HAP-1 (cell line): ENCODE measurements at regions not wholly inside any gene's neighbourhood (a gene's known extent, or its start where the extent isn't known, plus 50 kb on each side); places are given as distances from the start of the nearest gene placed in this dataset.

Experiments used
- DNase-seq, 2 experiments: peaks; one replicate each; pipeline ENCODE4 v3.0.0-alpha.2; 2016 to 2020; ENCODE audit warnings: low spot score in 2 of 2
- H3K27me3 ChIP-seq: fragments of 250-450 bp; sonication (Bioruptor Pico); 2 replicates; pipeline ENCODE4 v1.5.1; 2020; ENCODE audit warnings: low read depth, mild to moderate bottlenecking, moderate library complexity
- H3K36me3 ChIP-seq: fragments of 250-450 bp; sonication (Bioruptor Pico); replicated peaks from 2 replicates; pipeline ENCODE4 v1.5.1; 2020; ENCODE audit warnings: mild to moderate bottlenecking
- H3K4me1 ChIP-seq: fragments of 250-450 bp; sonication (Bioruptor Pico); 2 replicates; pipeline ENCODE4 v1.5.1; 2020; ENCODE audit warnings: mild to moderate bottlenecking
- H3K4me3 ChIP-seq: fragments of 250-450 bp; sonication (Bioruptor Pico); 2 replicates; pipeline ENCODE4 v1.5.1; 2020; ENCODE audit warnings: mild to moderate bottlenecking, moderate library complexity
- H3K9me3 ChIP-seq: fragments of 250-450 bp; sonication (Bioruptor Pico); 2 replicates; pipeline ENCODE4 v1.5.1; 2020; ENCODE audit warnings: mild to moderate bottlenecking, moderate library complexity
- in situ Hi-C: fragments of 300-500 bp; cut with MboI; formaldehyde crosslinking; loops from 3 replicates; pipeline ENCODE4 v1.14.3; 2020; ENCODE audit warnings: low sequenced_read_pairs, inconsistent platforms, mixed read lengths

DNA sequence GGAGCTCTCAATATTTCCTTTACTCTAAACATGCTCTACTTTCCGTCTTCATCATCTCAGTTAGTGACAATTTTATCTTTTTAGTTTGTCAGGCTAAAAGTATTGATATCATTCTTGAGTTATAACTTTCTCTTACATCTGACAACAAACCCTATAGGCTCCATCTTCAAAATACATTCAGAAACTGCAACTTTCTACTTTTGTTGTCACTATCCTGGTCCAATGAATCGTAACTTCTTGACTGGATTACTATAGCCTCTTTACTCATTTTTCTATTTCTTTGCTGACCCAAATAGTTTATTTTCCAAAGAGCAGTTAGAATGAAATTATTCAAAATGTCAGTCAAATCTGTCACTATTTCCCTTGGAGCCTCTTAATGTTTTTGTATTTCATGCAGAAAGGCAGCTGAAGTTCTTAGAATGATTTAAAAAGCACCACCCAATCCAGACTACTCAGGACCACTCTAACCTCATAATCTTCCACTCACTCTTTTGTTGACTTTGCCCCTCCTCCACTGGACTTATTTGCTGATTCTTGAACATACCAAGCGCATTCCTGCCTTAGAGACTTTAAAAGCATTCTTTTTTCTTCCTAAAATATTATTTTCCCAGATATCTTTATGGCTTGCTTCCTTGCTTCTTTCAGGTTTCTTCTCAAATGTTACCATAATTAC lies 119.9 kb upstream of the CBLB start:
- Histone ChIP-seq H3K9me3 (no peaks in the 10 kb centered on the region), H3K27me3 (no peaks in the 10 kb centered on the region), H3K4me3 (no peak overlapping the region), H3K36me3 (no peaks in the 10 kb centered on the region), H3K4me1 (no peaks in the 10 kb centered on the region)
- no peak for DNase-seq
- in situ Hi-C loops, result no loop called here

DNA sequence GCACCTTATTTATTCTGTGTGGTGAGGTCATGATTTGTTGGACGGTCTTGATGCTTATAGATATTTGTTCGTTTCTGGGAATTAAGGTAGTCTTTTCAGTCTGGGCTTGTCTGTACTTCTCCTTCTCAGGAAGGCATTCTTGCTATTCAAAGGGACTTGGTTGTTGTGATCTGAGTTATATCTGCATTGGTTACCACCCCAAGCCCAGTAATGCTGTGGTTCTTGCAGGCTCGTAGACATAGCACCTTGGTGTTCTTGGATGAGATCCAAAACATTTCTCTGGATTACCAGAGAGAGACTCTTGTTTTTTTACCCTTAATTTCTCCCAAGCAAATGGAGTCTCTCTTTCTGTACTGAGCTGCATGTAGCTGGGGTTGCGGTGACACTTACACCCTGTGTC lies 128.0 kb upstream of the CBLB start:
- in situ Hi-C loops, result no loop called here
- H3K36me3 ChIP-seq, result no peaks in the 10 kb centered on the region
- no peak for DNase-seq

DNA sequence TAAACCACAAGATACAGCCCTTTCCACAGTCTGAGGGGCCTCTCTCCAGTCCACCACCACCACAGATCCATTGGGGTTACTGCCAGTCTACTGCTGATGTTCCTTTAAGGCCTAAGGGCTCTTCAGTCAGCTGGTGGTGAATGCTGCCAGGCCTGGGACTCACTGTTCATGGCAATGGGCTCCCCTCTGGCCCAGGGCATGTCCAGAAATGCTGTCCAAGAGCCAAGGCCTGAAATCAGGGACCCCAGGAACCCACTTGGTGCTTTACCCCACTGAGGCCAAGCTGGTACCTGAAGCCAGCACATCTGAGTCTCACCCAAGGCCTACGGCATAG lies 128.6 kb upstream of the CBLB start:
- H3K4me1 ChIP-seq, result no peaks in the 10 kb centered on the region
- DNase-seq, result no peak
- no peaks in the 10 kb centered on the region for H3K36me3 ChIP-seq
- in situ Hi-C loops, result no loop called here
- H3K27me3 ChIP-seq, result no peaks in the 10 kb centered on the region
- no peak overlapping the region for H3K4me3 ChIP-seq
- H3K9me3 ChIP-seq, result no peaks in the 10 kb centered on the region

More for the DNA sequence above, 128.0 kb upstream of the CBLB start:
- Histone ChIP-seq H3K9me3 (no peaks in the 10 kb centered on the region), H3K27me3 (no peaks in the 10 kb centered on the region), H3K4me1 (no peaks in the 10 kb centered on the region), H3K4me3 (no peak overlapping the region)

DNA sequence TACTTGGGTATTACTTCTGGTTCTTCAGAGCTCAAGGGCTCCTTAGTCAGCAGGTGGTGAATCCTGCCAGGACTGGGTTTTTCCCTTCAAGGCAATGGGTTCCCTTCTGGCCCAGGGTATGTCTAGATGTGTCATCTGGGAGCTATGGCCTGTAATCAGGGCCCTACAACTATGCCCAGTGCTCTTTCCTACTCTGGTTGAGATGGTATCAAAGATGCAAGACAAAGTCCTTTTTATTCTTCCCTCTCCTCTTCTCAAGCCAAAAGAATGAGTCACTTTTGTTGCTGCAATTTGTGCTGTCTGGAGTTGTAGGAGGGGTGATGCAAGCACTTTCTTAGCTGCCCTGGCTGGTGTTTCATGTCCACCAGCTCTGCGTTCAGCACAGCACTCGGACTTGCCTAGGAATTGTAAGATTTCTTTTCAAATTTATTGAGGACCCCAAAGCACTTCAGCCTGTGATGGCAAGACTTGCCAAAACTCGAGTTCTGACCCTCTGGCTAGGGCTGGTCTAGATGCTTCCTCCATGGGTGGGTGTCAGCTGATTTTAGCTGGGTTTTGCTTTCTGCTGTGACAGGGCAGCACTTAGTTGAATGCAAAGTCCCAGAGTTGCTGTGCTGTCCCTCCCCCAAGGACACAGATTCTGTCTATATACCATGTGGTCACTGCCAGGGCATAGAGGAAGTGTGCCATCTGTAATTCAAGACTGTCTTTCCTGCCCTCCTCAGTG lies 129.2 kb upstream of the CBLB start:
- no peaks in the 10 kb centered on the region for H3K36me3 ChIP-seq
- in situ Hi-C loops, result no loop called here
- no peaks in the 10 kb centered on the region for H3K27me3 ChIP-seq
- DNase-seq, result no peak
- H3K4me1 ChIP-seq, result no peaks in the 10 kb centered on the region
- H3K4me3 ChIP-seq, result no peak overlapping the region
- H3K9me3 ChIP-seq, result no peaks in the 10 kb centered on the region

DNA sequence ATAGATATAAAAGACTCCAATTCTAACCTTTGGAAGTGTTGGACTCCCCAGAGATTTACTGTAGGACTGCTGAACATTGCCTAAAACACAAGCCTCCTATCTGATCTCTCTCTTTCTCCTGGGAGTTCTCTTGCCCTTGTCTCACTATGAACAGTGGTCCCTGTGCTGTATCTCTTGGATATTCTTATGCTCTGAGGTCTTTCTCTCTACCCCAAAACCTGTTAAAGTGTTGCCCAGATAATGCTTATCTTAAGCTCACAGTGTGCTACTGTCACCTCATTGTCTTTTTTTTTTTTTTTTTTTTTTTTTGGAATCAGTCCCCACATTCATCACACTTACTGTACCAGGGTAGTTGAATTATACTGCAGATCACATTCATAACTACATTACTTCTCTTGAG lies 131.0 kb upstream of the CBLB start:
- Histone ChIP-seq H3K4me3 (no peak overlapping the region), H3K4me1 (no peaks in the 10 kb centered on the region), H3K9me3 (no peaks in the 10 kb centered on the region), H3K36me3 (no peaks in the 10 kb centered on the region), H3K27me3 (no peaks in the 10 kb centered on the region)
- no peak for DNase-seq
- in situ Hi-C loops, result no loop called here

DNA sequence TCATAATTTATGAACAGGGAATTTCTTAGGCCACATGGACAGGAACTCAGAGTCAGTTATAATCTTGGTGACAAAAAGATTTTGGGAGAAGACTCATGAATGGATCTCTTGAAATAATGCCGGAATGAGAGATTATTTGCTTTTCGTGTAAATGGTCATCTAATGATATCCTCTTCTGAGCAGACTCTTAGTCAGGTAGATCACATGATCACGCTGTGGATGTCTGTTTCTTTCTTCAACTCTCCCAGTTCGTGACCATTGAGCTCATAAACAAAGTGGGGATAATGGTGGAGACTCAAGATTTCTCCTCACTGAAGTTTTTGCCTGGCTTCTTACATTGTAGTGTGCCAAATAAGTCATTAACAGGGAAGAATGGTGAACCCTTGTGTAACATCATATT lies 133.1 kb upstream of the CBLB start:
- no peak for DNase-seq
- Histone ChIP-seq H3K4me3 (no peak overlapping the region), H3K36me3 (no peaks in the 10 kb centered on the region), H3K4me1 (no peaks in the 10 kb centered on the region), H3K9me3 (no peaks in the 10 kb centered on the region), H3K27me3 (no peaks in the 10 kb centered on the region)
- in situ Hi-C loops, result no loop called here

DNA sequence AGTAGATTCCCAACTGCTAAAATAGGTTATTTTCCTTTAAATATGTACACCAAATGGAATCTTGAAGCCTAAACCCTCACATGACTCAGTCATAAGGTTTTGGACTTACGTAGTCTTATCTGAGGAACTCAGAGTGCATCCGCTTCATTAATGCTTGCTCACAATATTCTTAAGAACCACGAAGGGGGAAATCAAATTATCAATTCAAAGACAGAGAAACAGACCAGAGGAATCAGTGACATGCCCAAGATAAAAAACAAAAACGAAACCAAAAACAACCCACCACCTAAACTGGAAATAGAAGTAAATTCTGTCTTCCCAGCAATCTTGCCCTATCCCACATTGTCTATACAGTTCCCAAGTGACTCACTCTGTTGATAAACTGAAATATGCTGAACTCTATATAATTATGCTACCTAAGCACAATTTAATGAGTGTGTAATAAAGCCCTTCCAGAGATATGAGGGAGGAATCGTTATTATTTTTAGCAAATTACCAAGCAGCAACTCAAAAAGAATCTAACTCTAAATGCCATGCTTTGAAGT lies 135.4 kb upstream of the CBLB start:
- Histone ChIP-seq H3K4me3 (no peak overlapping the region), H3K36me3 (no peaks in the 10 kb centered on the region), H3K4me1 (no peaks in the 10 kb centered on the region), H3K9me3 (no peaks in the 10 kb centered on the region), H3K27me3 (no peaks in the 10 kb centered on the region)
- in situ Hi-C loops, result no loop called here
- DNase-seq, result no peak

DNA sequence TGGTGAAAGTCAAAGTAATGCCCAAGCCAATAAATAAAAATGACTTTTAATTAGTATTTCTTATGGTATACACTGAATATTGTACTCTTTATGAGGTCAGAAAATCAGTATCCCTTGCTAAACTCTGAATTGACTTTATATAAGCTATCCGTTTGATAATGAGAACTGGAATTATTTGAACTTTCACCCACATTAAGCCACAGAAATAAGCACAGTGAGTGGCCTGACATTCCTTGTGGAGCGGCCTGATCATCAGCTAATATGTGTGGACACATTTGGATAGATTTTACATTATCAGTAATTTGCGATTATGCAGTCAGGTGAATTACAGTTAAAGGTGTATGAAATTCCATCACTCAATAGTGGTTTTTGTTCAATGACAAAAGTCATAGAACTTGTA lies 136.0 kb upstream of the CBLB start:
- Histone ChIP-seq H3K4me3 (no peak overlapping the region), H3K27me3 (no peaks in the 10 kb centered on the region), H3K36me3 (no peaks in the 10 kb centered on the region), H3K9me3 (no peaks in the 10 kb centered on the region), H3K4me1 (no peaks in the 10 kb centered on the region)
- DNase-seq, result no peak
- in situ Hi-C loops, result no loop called here

DNA sequence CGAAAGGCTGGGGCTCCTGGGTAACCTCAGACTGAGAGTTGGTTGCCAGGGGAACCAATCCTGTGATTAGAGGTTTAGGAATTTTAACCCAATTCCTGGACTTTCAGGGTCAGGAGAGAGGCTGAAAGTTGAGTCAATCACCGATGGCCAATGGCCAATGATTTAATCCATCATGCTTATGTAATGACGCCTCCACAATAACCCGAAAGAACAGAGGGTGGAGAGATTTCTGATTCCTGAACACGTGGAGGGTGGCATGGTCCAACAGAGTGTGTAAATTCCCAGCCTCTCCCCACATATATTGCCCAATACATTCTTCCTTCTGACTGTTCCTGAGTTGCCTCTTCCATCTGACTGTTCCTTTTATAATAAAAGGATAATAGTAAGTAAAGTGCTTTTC lies 137.2 kb upstream of the CBLB start:
- DNase-seq, result no peak
- H3K4me3 ChIP-seq, result no peak overlapping the region
- H3K36me3 ChIP-seq, result no peaks in the 10 kb centered on the region
- no peaks in the 10 kb centered on the region for H3K4me1 ChIP-seq
- H3K27me3 ChIP-seq, result no peaks in the 10 kb centered on the region
- no peaks in the 10 kb centered on the region for H3K9me3 ChIP-seq
- in situ Hi-C loops, result no loop called here

DNA sequence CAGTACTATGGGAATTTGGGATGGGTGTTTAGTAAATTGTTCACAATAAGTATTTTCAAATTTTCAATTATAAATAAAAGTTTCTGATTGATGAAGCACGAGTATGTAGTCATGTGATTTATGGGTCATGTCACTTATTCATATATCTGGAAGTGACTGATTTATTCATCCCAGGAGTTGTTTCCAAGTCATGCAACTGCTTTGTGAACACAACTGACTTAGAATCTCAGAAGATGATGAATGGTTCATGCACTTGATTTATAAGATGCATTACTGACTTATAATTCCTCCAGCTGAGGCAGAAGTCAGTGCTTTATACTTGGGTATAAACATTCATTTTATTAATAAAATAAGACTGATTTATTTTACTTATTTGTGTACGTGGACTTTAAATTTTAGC lies 137.8 kb upstream of the CBLB start:
- DNase-seq, result no peak
- Histone ChIP-seq H3K27me3 (no peaks in the 10 kb centered on the region), H3K4me3 (no peak overlapping the region), H3K9me3 (no peaks in the 10 kb centered on the region), H3K36me3 (no peaks in the 10 kb centered on the region), H3K4me1 (no peaks in the 10 kb centered on the region)
- in situ Hi-C loops, result no loop called here

DNA sequence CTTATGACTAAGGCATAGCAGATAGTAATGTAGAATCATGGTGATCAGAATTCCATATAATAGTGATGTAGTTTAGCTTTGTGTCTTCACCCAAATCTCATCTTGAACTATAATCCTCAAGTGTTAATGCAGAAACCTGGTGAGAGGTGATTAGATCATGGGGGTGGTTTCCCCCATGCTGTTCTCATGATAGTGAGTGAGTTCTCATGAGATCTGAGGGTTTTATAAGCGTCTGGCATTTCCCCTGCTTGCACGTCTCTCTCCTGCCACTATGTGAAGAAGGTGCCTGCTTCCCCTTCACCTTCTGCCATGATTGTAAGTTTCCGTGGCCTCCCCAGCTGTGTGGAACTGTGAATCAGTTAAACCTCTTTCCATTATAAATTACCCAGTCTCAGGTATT lies 138.7 kb upstream of the CBLB start:
- H3K27me3 ChIP-seq, result no peaks in the 10 kb centered on the region
- H3K36me3 ChIP-seq, result no peaks in the 10 kb centered on the region
- H3K4me1 ChIP-seq, result no peaks in the 10 kb centered on the region
- in situ Hi-C loops, result no loop called here
- no peak overlapping the region for H3K4me3 ChIP-seq
- no peaks in the 10 kb centered on the region for H3K9me3 ChIP-seq
- no peak for DNase-seq

DNA sequence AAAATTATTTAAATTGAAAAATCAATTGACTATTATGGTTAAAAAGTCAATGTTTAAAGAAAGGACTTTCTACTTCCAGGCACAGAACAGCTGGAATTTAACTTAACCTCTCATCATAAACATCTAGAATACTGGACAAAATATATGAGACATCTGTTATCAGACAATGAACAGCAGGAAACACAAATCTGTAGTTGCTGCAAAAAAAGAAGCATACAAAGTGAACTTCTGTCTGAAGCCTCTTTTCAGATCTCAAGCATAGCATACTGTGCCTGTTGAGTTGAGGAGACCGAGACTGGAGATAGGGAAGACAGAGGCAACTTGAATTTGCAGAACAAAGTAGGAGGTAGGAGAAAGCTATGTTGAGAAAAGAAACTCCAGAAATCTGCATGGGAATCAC lies 140.0 kb upstream of the CBLB start:
- in situ Hi-C loops, result no loop called here
- H3K27me3 ChIP-seq, result no peaks in the 10 kb centered on the region
- no peaks in the 10 kb centered on the region for H3K36me3 ChIP-seq
- no peaks in the 10 kb centered on the region for H3K9me3 ChIP-seq
- no peak for DNase-seq
- no peak overlapping the region for H3K4me3 ChIP-seq
- no peaks in the 10 kb centered on the region for H3K4me1 ChIP-seq

DNA sequence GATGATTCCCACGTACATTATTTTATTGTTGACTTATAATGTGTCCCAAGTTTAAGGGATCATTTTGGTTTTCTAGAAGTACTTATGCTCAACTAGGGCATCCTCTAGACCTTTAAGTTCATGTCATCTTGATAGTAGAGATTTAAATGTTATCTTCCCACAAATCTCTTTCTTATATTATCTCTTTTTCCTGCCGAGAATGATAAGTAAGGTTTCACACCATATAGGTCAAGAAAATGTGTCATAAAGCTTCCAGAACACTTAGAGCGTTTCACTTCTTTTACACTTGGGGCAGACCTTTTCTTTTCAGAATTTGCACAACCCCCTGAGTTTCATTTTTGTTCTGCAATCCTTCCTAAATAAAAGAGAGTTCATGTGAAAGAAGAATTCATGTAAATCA lies 142.0 kb upstream of the CBLB start:
- Histone ChIP-seq H3K4me3 (no peak overlapping the region), H3K9me3 (no peaks in the 10 kb centered on the region), H3K27me3 (no peaks in the 10 kb centered on the region), H3K4me1 (no peaks in the 10 kb centered on the region), H3K36me3 (no peaks in the 10 kb centered on the region)
- in situ Hi-C loops, result no loop called here
- no peak for DNase-seq

DNA sequence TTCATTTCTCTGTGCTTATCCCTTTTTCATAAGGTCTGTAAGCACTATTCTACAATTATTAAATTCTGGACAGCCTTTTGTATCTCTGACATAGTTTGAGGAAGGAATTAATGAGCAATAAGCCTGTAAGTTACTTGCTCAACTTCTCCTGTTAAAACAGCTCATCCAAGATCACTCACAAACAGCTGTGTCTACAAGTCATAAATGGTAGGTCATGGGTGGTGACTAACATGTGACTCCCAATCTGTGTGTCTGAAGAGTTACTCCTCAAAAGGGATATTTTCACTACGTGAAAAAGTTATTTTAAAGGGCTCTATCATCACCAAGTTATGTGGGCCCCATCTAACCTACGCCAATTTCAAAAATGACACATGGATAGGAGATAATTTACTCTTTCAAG lies 145.2 kb upstream of the CBLB start:
- Histone ChIP-seq H3K36me3 (no peaks in the 10 kb centered on the region), H3K9me3 (no peaks in the 10 kb centered on the region), H3K4me3 (no peak overlapping the region), H3K27me3 (no peaks in the 10 kb centered on the region), H3K4me1 (no peaks in the 10 kb centered on the region)
- no peak for DNase-seq
- in situ Hi-C loops, result no loop called here

DNA sequence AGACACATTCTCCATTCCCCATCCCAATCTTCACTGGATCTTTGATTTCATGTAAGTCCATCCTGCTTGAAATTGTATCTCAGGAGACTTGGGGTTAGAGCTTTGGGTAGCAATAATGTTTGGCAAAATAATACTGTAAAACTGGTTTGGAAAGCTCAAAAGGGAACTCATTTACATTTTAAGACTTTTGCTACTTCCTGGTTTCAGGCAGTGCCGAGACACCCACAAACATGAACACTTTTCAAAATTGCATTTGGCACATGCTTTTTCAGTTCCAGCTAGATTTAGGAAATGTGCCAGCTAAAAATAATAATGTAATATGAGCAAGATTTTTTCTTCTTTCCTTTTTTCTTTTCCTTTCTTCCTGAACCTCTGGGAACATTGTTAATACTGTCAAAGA lies 145.7 kb upstream of the CBLB start:
- in situ Hi-C loops, result no loop called here
- no peaks in the 10 kb centered on the region for H3K9me3 ChIP-seq
- H3K4me1 ChIP-seq, result no peaks in the 10 kb centered on the region
- no peaks in the 10 kb centered on the region for H3K36me3 ChIP-seq
- DNase-seq, result no peak
- H3K27me3 ChIP-seq, result no peaks in the 10 kb centered on the region
- H3K4me3 ChIP-seq, result no peak overlapping the region
